ENCODE measurements at regions not wholly inside any gene's neighbourhood (a gene's known extent, or its start where the extent isn't known, plus 50 kb on each side); places are given as distances from the start of the nearest gene placed in this dataset.
"Not testable (repeated sequence)": the region's sequence is repeated elsewhere in the genome, so short reads cannot be mapped to it uniquely, and the experiment has no call there.

DNA sequence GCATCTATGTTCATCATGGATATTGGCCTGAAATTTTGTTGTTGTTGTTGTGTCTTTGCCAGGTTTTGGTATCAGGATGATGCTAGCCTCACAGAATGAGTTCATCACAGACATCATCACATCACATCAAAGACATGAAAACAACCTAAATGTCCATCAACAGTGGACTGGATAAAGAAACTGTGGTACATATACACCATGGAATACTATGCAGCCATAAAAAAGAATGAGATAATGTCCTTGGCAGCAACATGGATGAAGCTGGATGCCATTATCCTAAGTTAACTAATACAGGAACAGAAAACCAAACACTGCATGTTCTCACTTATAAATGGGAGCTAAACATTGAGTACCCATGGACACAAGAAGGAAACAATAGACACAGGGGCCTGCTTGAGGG is 85.7 kb upstream of the MAPRE2 start:
- not testable (repeated sequence) for TF ChIP-seq CTCF (IDR thresholded peaks at IDR 0.05 in 4 of 5, conservative IDR thresholded peaks at IDR 0.05 in 1 of 5); POLR2A (IDR thresholded peaks at IDR 0.05)
